CD8-positive, alpha-beta memory T cell (primary cell): ENCODE measurements at regions not wholly inside any gene's neighbourhood (a gene's known extent, or its start where the extent isn't known, plus 50 kb on each side); places are given as distances from the start of the nearest gene placed in this dataset.

ENCODE experiments used
- CTCF ChIA-PET: fragments of 350-600 bp; sonication (Branson Sonifier 250); formaldehyde crosslinking; loops from one replicate; lab custom pipeline; 2021; ENCODE audit warnings: antibody characterized with exemption; lab: Charles Lee
- POLR2A ChIA-PET: fragments of 350-600 bp; sonication (Branson Sonifier 250); formaldehyde crosslinking; loops from one replicate; lab custom pipeline; 2021; ENCODE audit warnings: antibody characterized with exemption; lab: Charles Lee
- DNase-seq, 5 donors: peaks; one replicate each; pipeline versions ENCODE4 v3.0.0 to v3.0.0-alpha.2; 2020 to 2022; ENCODE audit warnings: mixed read lengths in 1 of 5
- H3K27ac ChIP-seq: one replicate; pipeline ENCODE4 v1.7.0; 2013; ENCODE audit warnings: low read depth, mild to moderate bottlenecking, low read length, moderate library complexity
- H3K27me3 ChIP-seq: 2 replicates; pipeline ENCODE4 v1.7.0; 2013; ENCODE audit warnings: low read length, mild to moderate bottlenecking; ENCODE audit not compliant: insufficient read depth, poor library complexity, severe bottlenecking
- H3K36me3 ChIP-seq: 2 replicates; pipeline ENCODE4 v1.7.0; 2013; ENCODE audit warnings: mild to moderate bottlenecking, low read length, moderate library complexity; ENCODE audit not compliant: insufficient read depth
- H3K4me1 ChIP-seq: 2 replicates; pipeline ENCODE4 v1.7.0; 2013; ENCODE audit warnings: mild to moderate bottlenecking, low read length, moderate library complexity; ENCODE audit not compliant: insufficient read depth
- H3K4me3 ChIP-seq: 2 replicates; pipeline ENCODE4 v1.7.0; 2013; ENCODE audit warnings: mild to moderate bottlenecking, low read length
- H3K9me3 ChIP-seq: 2 replicates; pipeline ENCODE4 v1.7.0; 2013; ENCODE audit warnings: mild to moderate bottlenecking, low read length
- H3K27ac Mint-ChIP-seq, 8 donors: one replicate each; pipeline ENCODE4 v1.8.0; 2020 to 2021; ENCODE audit warnings: mixed read lengths in 8 of 8, mild to moderate bottlenecking in 6 of 8, inconsistent platforms in 3 of 8, moderate library complexity in 3 of 8
- H3K27me3 Mint-ChIP-seq, 2 donors: one replicate each; pipeline ENCODE4 v1.8.0; 2020 to 2021; ENCODE audit warnings: mixed read lengths in 2 of 2, mild to moderate bottlenecking in 1 of 2, moderate library complexity in 1 of 2
- H3K36me3 Mint-ChIP-seq, 3 donors: one replicate each; pipeline ENCODE4 v1.8.0; 2020 to 2021; ENCODE audit warnings: mixed read lengths in 3 of 3, inconsistent platforms in 1 of 3, mild to moderate bottlenecking in 1 of 3
- H3K4me1 Mint-ChIP-seq, 3 donors: one replicate each; pipeline ENCODE4 v1.8.0; 2020 to 2021; ENCODE audit warnings: mixed read lengths in 3 of 3, inconsistent platforms in 1 of 3, mild to moderate bottlenecking in 1 of 3
- H3K4me3 Mint-ChIP-seq, 7 donors: one replicate each; pipeline ENCODE4 v1.8.0; 2020 to 2021; ENCODE audit warnings: mixed read lengths in 7 of 7, mild to moderate bottlenecking in 6 of 7, moderate library complexity in 4 of 7, inconsistent platforms in 2 of 7
- H3K9me3 Mint-ChIP-seq, 5 donors: one replicate each; pipeline ENCODE4 v1.8.0; 2020 to 2022; ENCODE audit warnings: mixed read lengths in 5 of 5, mild to moderate bottlenecking in 3 of 5, moderate library complexity in 2 of 5, inconsistent platforms in 1 of 5

DNA sequence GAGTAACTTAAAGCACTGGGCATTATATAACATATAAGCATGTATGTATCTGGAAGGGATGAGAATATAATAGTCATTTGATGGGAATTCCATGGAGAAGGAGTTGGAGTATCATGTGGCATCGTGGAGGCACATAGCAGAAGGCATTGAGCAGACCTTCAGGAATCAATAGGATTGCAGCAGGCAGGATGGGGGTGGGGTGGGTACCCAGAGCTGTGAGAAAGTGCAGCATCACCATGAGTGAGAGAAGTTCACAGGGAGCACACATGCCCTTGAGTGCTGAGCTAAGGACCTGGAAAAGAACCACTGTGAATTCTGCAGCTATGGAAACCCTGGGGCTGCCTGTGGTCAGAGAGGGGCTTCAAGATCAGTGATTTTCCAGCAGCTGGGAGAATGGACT is 57.3 kb downstream of the MED10 start:
- Mint-ChIP-seq H3K4me3 (no peak overlapping the region), H3K9me3 (peaks cover 0 to 2% (median 0%) of the 10 kb centered on the region in 5 donors), H3K27me3 (peaks cover 0 to under 1% of the 10 kb centered on the region in 2 donors), H3K27ac (no peak overlapping the region), H3K4me1 (no peaks in the 10 kb centered on the region), H3K36me3 (peaks cover 0 to 9% (median 0%) of the 10 kb centered on the region in 3 donors)
- H3K36me3 ChIP-seq: no peaks in the 10 kb centered on the region
- no peak overlapping the region for H3K4me3 ChIP-seq
- no peaks in the 10 kb centered on the region for H3K9me3 ChIP-seq
- no peaks in the 10 kb centered on the region for H3K27me3 ChIP-seq
- no peaks in the 10 kb centered on the region for H3K4me1 ChIP-seq
- no peak overlapping the region for H3K27ac ChIP-seq
- no peak for DNase-seq
- CTCF ChIA-PET: no interaction called here
- POLR2A ChIA-PET: no interaction called here

DNA sequence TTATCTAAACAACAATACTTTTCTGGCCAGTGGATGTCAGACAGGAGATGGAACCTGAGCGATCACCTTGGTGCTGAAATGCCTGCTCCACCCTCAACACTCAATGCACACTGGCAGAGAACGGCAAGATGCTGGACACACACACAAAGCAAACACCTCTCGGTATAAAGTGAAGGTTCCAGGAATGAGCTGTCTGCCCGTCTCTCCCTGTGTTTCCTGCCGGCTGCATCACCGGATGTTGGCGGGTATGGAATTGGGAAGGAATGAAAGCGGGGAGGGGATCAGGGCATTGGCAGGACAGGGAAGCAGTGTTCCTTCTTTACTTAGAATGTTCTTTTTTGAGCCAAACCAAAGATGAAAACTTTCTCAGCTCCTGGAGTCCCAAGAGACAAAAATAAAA is 59.2 kb downstream of the MED10 start:
- Mint-ChIP-seq H3K36me3 (peaks cover 0 to 9% (median 0%) of the 10 kb centered on the region in 3 donors), H3K27ac (no peak overlapping the region), H3K27me3 (peaks cover 2 to 9% of the 10 kb centered on the region in 2 donors), H3K4me1 (no peaks in the 10 kb centered on the region), H3K4me3 (no peak overlapping the region), H3K9me3 (peaks cover 0 to 2% (median 0%) of the 10 kb centered on the region in 5 donors)
- no peaks in the 10 kb centered on the region for H3K27me3 ChIP-seq
- H3K4me1 ChIP-seq: no peaks in the 10 kb centered on the region
- H3K4me3 ChIP-seq: no peak overlapping the region
- POLR2A ChIA-PET: no interaction called here
- CTCF ChIA-PET: no interaction called here
- DNase-seq: no peak
- H3K27ac ChIP-seq: no peak overlapping the region
- H3K9me3 ChIP-seq: no peaks in the 10 kb centered on the region
- H3K36me3 ChIP-seq: no peaks in the 10 kb centered on the region

DNA sequence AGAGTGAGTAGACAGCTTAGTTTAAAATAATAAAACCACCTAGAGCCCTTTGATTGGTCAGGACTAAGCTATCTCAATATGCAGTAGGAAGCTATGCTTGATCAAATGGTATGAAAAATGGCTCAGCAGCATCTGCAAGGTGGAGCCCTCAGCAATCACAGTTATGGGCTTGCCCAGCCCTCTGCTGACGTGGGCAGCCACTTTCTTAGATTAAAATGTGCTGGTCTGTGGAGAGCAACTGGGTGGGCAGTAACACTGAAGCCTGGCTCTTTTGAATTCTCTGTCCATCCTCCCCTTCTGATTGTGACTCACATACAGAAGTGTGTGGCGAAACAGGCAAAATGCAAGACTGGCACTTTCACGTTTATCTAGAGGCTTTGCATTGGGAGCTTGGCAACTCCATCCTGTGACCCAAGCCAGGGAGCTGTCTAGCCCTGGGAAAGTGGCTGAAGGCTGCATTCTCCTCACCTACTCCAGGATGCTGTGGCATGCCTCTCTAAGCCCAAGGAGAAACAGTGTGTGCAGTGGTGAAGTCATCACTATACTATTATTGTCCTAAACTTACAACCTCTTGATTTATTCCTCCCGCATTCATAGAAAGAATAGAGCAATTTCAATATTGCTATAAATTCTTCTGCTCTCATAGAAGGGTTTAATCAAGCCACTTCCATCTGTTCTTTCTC is 61.1 kb downstream of the MED10 start:
- Mint-ChIP-seq H3K4me3 (no peak overlapping the region), H3K9me3 (peaks cover 0 to 2% (median 0%) of the 10 kb centered on the region in 5 donors), H3K36me3 (peaks cover 0 to 9% (median 0%) of the 10 kb centered on the region in 3 donors), H3K27ac (no peak overlapping the region), H3K27me3 (peaks cover 2 to 9% of the 10 kb centered on the region in 2 donors), H3K4me1 (no peaks in the 10 kb centered on the region)
- Histone ChIP-seq H3K36me3 (no peaks in the 10 kb centered on the region), H3K4me3 (no peak overlapping the region), H3K27ac (no peak overlapping the region), H3K9me3 (no peaks in the 10 kb centered on the region), H3K27me3 (no peaks in the 10 kb centered on the region), H3K4me1 (no peaks in the 10 kb centered on the region)
- DNase-seq: no peak
- ChIA-PET CTCF (no interaction called here), POLR2A (no interaction called here)

DNA sequence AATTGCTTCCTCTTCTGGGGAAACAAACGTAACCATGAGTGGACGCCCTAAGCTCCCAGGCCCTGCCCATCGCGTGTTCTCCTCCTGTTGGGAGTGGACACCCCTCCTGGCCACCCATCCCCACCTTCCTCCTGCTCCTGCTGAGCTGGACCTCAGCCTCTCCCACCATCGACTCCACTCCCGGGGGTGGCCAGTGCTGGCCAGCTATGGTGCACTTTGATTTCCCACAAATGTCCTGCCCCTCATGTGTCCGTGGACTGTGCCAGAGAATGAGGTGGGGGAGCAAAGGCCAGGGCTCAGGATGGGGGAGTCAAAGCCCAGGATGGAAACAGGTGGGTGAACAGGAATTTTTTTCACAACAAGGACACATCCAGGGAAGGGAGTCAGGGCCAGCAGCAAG is 62.8 kb downstream of the MED10 start:
- Mint-ChIP-seq H3K36me3 (peaks cover 0 to 3% (median under 1%) of the 10 kb centered on the region in 3 donors), H3K27ac (no peak overlapping the region), H3K27me3 (peaks cover 2 to 9% of the 10 kb centered on the region in 2 donors), H3K4me3 (no peak overlapping the region), H3K9me3 (peaks cover 0 to 2% (median 0%) of the 10 kb centered on the region in 5 donors), H3K4me1 (no peaks in the 10 kb centered on the region)
- H3K27me3 ChIP-seq: no peaks in the 10 kb centered on the region
- no peak for DNase-seq
- H3K4me1 ChIP-seq: no peaks in the 10 kb centered on the region
- CTCF ChIA-PET: no interaction called here
- no peak overlapping the region for H3K4me3 ChIP-seq
- no peak overlapping the region for H3K27ac ChIP-seq
- H3K36me3 ChIP-seq: no peaks in the 10 kb centered on the region
- H3K9me3 ChIP-seq: no peaks in the 10 kb centered on the region
- POLR2A ChIA-PET: no interaction called here

DNA sequence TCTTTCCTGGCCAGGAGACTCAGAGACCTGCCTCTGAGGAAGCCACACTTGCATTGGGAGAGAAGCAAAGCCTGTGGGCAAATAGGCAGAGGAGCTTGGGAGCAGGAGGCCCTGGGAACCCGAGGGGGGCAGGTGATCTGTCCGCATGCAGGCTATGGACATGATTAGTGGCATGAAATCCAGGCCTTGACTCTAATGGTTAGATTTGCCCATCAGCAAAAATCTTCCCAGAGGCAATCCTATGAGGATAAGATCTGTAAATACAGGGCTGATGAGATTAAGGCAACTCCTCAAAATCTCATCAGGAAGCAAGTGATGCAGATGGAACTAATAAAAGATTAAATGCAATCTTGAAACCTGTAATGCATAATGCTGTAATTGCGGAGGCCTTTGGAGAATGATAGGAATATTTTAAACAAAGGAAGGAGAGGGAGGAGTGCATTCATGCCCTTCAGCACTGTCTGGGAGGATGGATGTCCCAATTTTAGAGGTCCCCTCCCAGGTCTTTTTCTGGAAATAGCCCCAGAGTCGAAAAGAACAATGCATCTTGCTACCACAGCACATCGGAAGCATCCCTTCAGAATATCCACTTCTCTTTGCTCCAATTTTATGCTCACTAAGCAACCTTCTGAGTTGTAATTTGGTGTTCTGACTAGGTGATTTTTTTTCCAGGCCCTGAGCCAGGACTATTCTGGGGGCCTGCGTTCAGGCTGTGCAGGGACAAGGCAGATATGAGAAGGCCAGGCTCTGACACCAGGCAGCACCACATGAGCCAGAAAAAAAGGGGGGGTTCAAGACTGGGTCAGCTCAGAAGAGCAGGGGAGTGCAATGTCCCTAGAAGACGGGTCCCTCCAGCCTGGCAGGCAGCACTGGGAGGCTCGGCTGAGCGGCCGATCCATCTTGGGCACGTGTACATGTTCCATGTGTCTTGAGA is 66.5 kb downstream of the MED10 start:
- Mint-ChIP-seq H3K27ac (no peak overlapping the region), H3K4me1 (no peaks in the 10 kb centered on the region), H3K4me3 (no peak overlapping the region), H3K36me3 (peaks cover 0 to 3% (median 0%) of the 10 kb centered on the region in 3 donors), H3K27me3 (peaks cover 2 to 9% of the 10 kb centered on the region in 2 donors), H3K9me3 (no peaks in the 10 kb centered on the region)
- POLR2A ChIA-PET: no interaction called here
- Histone ChIP-seq H3K4me3 (no peak overlapping the region), H3K36me3 (no peaks in the 10 kb centered on the region), H3K27me3 (no peaks in the 10 kb centered on the region), H3K4me1 (no peaks in the 10 kb centered on the region), H3K27ac (no peak overlapping the region), H3K9me3 (no peaks in the 10 kb centered on the region)
- CTCF ChIA-PET: no interaction called here
- DNase-seq: no peak

DNA sequence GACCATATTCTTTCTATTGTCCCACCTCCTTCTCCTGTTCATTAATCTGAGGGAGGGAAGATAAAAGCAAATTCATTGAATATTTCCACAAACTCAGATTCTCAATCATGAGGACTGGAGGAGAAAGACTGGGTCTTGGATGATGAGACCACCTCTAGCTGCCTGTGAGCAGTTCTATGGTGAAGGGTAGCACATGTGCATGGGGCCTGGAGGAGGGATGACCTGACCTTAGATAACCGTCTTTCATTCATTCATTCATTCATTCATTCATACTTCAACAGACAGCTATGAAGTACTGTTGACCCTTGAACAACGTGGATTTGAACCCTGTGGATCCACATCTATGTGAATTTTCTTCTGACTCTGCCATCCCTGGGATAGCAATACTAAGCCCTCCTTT is 68.4 kb downstream of the MED10 start:
- POLR2A ChIA-PET: no interaction called here
- no peaks in the 10 kb centered on the region for H3K27me3 ChIP-seq

DNA sequence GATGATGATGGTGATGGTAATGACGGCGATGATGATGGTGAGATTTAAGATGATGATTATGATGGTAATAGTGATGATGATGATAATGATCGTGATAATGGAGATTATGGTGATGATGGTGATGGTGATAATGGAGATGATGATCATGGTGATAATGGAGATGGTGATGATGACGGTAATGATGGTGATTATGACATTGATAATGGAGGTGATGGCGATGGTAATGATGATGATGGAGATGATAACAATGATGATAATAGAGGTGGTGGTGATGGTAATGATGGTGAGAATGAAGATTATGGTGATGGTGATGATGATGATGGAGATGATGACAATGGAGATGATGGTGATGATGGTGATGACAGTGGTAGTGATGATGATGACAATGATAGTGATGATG is 69.7 kb downstream of the MED10 start:
- Mint-ChIP-seq H3K27me3 (peaks cover 0 to 5% of the 10 kb centered on the region in 2 donors), H3K27ac (no peak overlapping the region), H3K4me1 (no peaks in the 10 kb centered on the region), H3K4me3 (no peak overlapping the region), H3K36me3 (peaks cover 0 to 3% (median 0%) of the 10 kb centered on the region in 3 donors), H3K9me3 (no peaks in the 10 kb centered on the region)
- CTCF ChIA-PET: no interaction called here
- Histone ChIP-seq H3K9me3 (no peaks in the 10 kb centered on the region), H3K27ac (no peak overlapping the region), H3K36me3 (no peaks in the 10 kb centered on the region), H3K27me3 (no peaks in the 10 kb centered on the region), H3K4me1 (no peaks in the 10 kb centered on the region), H3K4me3 (no peak overlapping the region)
- POLR2A ChIA-PET: no interaction called here
- no peak for DNase-seq

More for the DNA sequence above, 68.4 kb downstream of the MED10 start:
- no peaks in the 10 kb centered on the region for H3K9me3 Mint-ChIP-seq
- no peaks in the 10 kb centered on the region for H3K36me3 ChIP-seq
- H3K4me3 ChIP-seq: no peak overlapping the region
- no peak overlapping the region for H3K27ac ChIP-seq
- no peaks in the 10 kb centered on the region for H3K9me3 ChIP-seq
- H3K4me1 Mint-ChIP-seq: no peaks in the 10 kb centered on the region
- no peak overlapping the region for H3K4me3 Mint-ChIP-seq
- DNase-seq: no peak
- no peaks in the 10 kb centered on the region for H3K4me1 ChIP-seq
- H3K36me3 Mint-ChIP-seq: peaks cover 0 to 3% (median 0%) of the 10 kb centered on the region in 3 donors
- peaks cover 0 to 5% of the 10 kb centered on the region in 2 donors for H3K27me3 Mint-ChIP-seq
- H3K27ac Mint-ChIP-seq: no peak overlapping the region
- CTCF ChIA-PET: no interaction called here

DNA sequence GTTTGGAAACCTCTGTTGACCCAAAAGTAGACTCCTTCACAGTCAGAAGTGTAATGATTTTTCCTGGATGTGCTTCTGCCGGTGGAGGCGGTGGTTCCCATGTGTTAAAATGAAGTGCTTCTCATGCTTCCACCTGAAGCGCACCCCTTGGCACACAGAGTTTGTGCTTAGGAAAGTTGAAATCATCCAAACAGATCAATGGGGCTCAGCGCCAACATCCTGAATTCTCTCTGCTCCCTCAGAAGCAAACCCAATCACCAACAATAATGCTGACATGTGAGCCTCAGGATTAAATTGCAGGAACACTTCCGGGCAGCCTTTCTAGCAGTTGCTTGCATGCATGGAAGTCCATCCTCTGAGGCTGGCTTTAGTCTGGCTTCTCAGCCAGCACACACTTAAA is 71.0 kb downstream of the MED10 start:
- H3K27me3 Mint-ChIP-seq: peaks cover 0 to 12% of the 10 kb centered on the region in 2 donors
- ChIA-PET POLR2A (no interaction called here), CTCF (no interaction called here)

More for the DNA sequence above, 71.0 kb downstream of the MED10 start:
- H3K9me3 Mint-ChIP-seq: no peaks in the 10 kb centered on the region
- Histone ChIP-seq H3K4me3 (no peak overlapping the region), H3K4me1 (no peaks in the 10 kb centered on the region), H3K9me3 (no peaks in the 10 kb centered on the region), H3K27ac (no peak overlapping the region), H3K36me3 (no peaks in the 10 kb centered on the region), H3K27me3 (no peaks in the 10 kb centered on the region)
- H3K4me1 Mint-ChIP-seq: no peaks in the 10 kb centered on the region
- no peak for DNase-seq
- H3K36me3 Mint-ChIP-seq: peaks cover 0 to 3% (median 0%) of the 10 kb centered on the region in 3 donors
- no peak overlapping the region for H3K4me3 Mint-ChIP-seq
- no peak overlapping the region for H3K27ac Mint-ChIP-seq
